HCT116 (cell line): ENCODE measurements at regions not wholly inside any gene's neighbourhood (a gene's known extent, or its start where the extent isn't known, plus 50 kb on each side); places are given as distances from the start of the nearest gene placed in this dataset.
A peak's percentile ranks its signal among the peaks of the same experiment; 100 is the strongest.

Experiments used
- ATAC-seq: fragments of 200-7000 bp; cut with Tn5 transposase; 2 replicates; pipeline ENCODE4 v1.9.1; 2020; ENCODE audit warnings: mild to moderate bottlenecking, moderate library complexity
- BruUV-seq: library from RNA; stranded (reverse); fragments of 400-500 nt; replicated peaks from 2 replicates; lab custom pipeline; 2021; lab: Mats Ljungman, UMichigan
- CTCF ChIA-PET: fragments of 300-600 bp; sonication (Branson Sonifier 250); formaldehyde crosslinking; loops from one replicate; lab custom pipeline; 2021; ENCODE audit warnings: antibody characterized with exemption; lab: Charles Lee
- POLR2A ChIA-PET: fragments of 300-600, 350-600 bp; sonication (Branson Sonifier 250); formaldehyde crosslinking; loops from one replicate; lab custom pipeline; 2021; ENCODE audit warnings: antibody characterized with exemption; lab: Charles Lee
- RAD21 ChIA-PET, 2 experiments: fragments of 300-600 bp; sonication (Branson Sonifier 250); formaldehyde crosslinking; loops; one replicate each; lab custom pipeline; 2023; ENCODE audit warnings: low total read pairs in 2 of 2; ENCODE audit not compliant: uncharacterized antibody in 2 of 2, unreplicated experiment in 2 of 2, low non-redundant PET in 1 of 2; lab: Charles Lee
- DNase-seq: peaks from one replicate; pipeline ENCODE4 v3.0.0-alpha.2; 2010; ENCODE audit warnings: low read depth, low spot score
- H2AFZ ChIP-seq: fragments of 200-600 bp; shearing (Covaris generic), sonication (generic); 2 replicates; pipeline ENCODE4 v1.6.1; 2017; ENCODE audit warnings: low read depth, mixed run types, mixed read lengths, antibody characterized with exemption, low read length; ENCODE audit not compliant: poor library complexity, severe bottlenecking
- H3K27ac ChIP-seq: 2 replicates; pipeline ENCODE4 v1.5.1; 2012; ENCODE audit warnings: low read depth, low read length
- H3K27me3 ChIP-seq: fragments of 200-600 bp; sonication (generic); 2 replicates; pipeline ENCODE4 v1.6.1; 2016; ENCODE audit warnings: mixed run types, low read length, mixed read lengths; ENCODE audit not compliant: insufficient read depth
- H3K36me3 ChIP-seq, 2 experiments: fragments of 200-500 bp in 1 of 2; fragments of 200-600 bp in 1 of 2; sonication (Bioruptor generic) in 1 of 2; sonication (generic) in 1 of 2; 2 replicates each; pipeline versions ENCODE4 v1.5.1 to v1.6.1; 2014 to 2016; ENCODE audit warnings: low read length in 2 of 2, inconsistent platforms in 1 of 2, mixed read lengths in 1 of 2, mixed run types in 1 of 2; ENCODE audit not compliant: insufficient read depth in 2 of 2, control insufficient read depth in 1 of 2
- H3K4me1 ChIP-seq, 2 experiments: fragments of 200-600 bp in 1 of 2; sonication (generic) in 1 of 2; 2 replicates each; pipeline versions ENCODE4 v1.5.1 to v1.6.1; 2012 to 2017; ENCODE audit warnings: low read length in 2 of 2, inconsistent platforms in 1 of 2, mild to moderate bottlenecking in 1 of 2, mixed read lengths in 1 of 2, mixed run types in 1 of 2, moderate library complexity in 1 of 2; ENCODE audit not compliant: insufficient read depth in 2 of 2, control insufficient read depth in 1 of 2
- H3K4me2 ChIP-seq: fragments of 200-600 bp; sonication (generic); 2 replicates; pipeline ENCODE4 v1.6.1; 2017; ENCODE audit warnings: mixed run types, low read length, mixed read lengths
- H3K4me3 ChIP-seq, 2 experiments: fragments of 200-600 bp in 1 of 2; sonication (generic) in 1 of 2; replicated peaks in 1 of 2; 2 replicates each; pipeline ENCODE4 v1.5.1; 2011 to 2016; ENCODE audit warnings: low read length in 2 of 2, control low read depth in 1 of 2, low read depth in 1 of 2, mild to moderate bottlenecking in 1 of 2, mixed read lengths in 1 of 2, mixed run types in 1 of 2
- H3K79me2 ChIP-seq: fragments of 200-600 bp; sonication (generic); 2 replicates; pipeline ENCODE4 v1.6.1; 2017; ENCODE audit warnings: mild to moderate bottlenecking, mixed run types, low read length, moderate library complexity, mixed read lengths; ENCODE audit not compliant: insufficient read depth
- H3K9ac ChIP-seq: fragments of 200-600 bp; sonication (generic); 2 replicates; pipeline ENCODE4 v1.6.1; 2016; ENCODE audit warnings: low read length, mixed read lengths
- H3K9me2 ChIP-seq: fragments of 200-600 bp; sonication (generic), shearing (Covaris generic); 2 replicates; pipeline ENCODE4 v1.6.1; 2017; ENCODE audit warnings: mixed run types, mild to moderate bottlenecking, moderate library complexity; ENCODE audit not compliant: insufficient read depth
- H3K9me3 ChIP-seq, 2 experiments: fragments of 200-500 bp in 1 of 2; fragments of 200-600 bp in 1 of 2; sonication (Bioruptor generic) in 1 of 2; sonication (generic) in 1 of 2; 2 replicates each; pipeline ENCODE4 v1.6.1; 2014 to 2017; ENCODE audit warnings: low read length in 2 of 2, mixed read lengths in 2 of 2, inconsistent platforms in 1 of 2, low read depth in 1 of 2, mild to moderate bottlenecking in 1 of 2, mixed run types in 1 of 2, moderate library complexity in 1 of 2; ENCODE audit not compliant: control insufficient read depth in 1 of 2, insufficient read depth in 1 of 2
- H4K20me1 ChIP-seq: fragments of 200-600 bp; sonication (generic), shearing (Covaris generic); 2 replicates; pipeline ENCODE4 v1.6.1; 2017; ENCODE audit warnings: mixed run types, mild to moderate bottlenecking, moderate library complexity; ENCODE audit not compliant: insufficient read depth
- CEBPB ChIP-seq: IDR thresholded peaks from 2 replicates; pipeline ENCODE4 v1.6.1; 2012; ENCODE audit warnings: low read depth
- JUND ChIP-seq: IDR thresholded peaks from 2 replicates; pipeline ENCODE4 v1.6.1; 2012
- POLR2AphosphoS5 ChIP-seq: IDR thresholded peaks from 2 replicates; pipeline ENCODE4 v1.6.1; 2011; ENCODE audit warnings: mild to moderate bottlenecking, low read depth, low read length, moderate library complexity
- RAD21 ChIP-seq: IDR thresholded peaks from 2 replicates; pipeline ENCODE4 v1.6.1; 2012; ENCODE audit warnings: low read depth, mild to moderate bottlenecking
- SIN3A ChIP-seq: IDR thresholded peaks from 2 replicates; pipeline ENCODE4 v1.6.1; 2012; ENCODE audit warnings: low read depth
- SP1 ChIP-seq: IDR thresholded peaks from 2 replicates; pipeline ENCODE4 v1.6.1; 2012; ENCODE audit warnings: low read depth
- SRF ChIP-seq: IDR thresholded peaks from 2 replicates; pipeline ENCODE4 v1.6.1; 2012; ENCODE audit warnings: low read depth
- ZFX ChIP-seq: fragments of 450-650 bp; IDR thresholded peaks from 2 replicates; pipeline ENCODE4 v1.6.1; 2017
- intact Hi-C: fragments of 100-400 bp; cut with micrococcal nuclease; formaldehyde crosslinking; loops from 2 replicates; pipeline ENCODE4 v1.10.0; 2022
- TF ChIP-seq, protein P1 (sequence below), 3 experiments: fragments of 200-600 bp in 1 of 3; sonication (generic) in 1 of 3; IDR thresholded peaks in 2 of 3; conservative IDR thresholded peaks in 1 of 3; 2 replicates each; pipeline ENCODE4 v1.5.1; 2012 to 2017; ENCODE audit warnings: low read depth in 2 of 3, low read length in 2 of 3, antibody characterized with exemption in 1 of 3, borderline replicate concordance in 1 of 3, control low read depth in 1 of 3, mild to moderate bottlenecking in 1 of 3, mixed read lengths in 1 of 3, mixed run types in 1 of 3, moderate library complexity in 1 of 3; ENCODE audit not compliant: insufficient read depth in 1 of 3
- TF ChIP-seq, protein P2 (sequence below): IDR thresholded peaks from 2 replicates; pipeline ENCODE4 v1.6.1; 2012; ENCODE audit warnings: low read depth

DNA sequence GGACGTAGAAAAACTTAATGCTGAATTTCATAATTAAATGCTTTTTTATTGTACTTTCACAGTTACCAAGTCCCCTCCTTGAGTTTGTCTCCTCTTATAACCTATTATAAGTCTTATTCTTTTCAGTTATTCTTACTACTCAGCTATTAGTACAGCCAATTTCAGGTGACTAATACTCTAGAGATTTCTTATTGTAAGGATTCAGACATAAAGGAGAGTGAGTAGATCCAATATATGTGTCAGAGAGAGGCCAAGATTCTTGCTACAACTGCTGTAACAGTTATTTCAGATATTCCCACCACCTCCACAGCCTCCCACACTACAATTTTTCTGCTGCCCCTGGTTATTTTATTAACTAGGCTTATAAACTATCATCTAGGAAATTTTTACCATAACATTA lies 274.5 kb downstream of the GPAT3 start (continued):
- TF ChIP-seq, protein P1, sequence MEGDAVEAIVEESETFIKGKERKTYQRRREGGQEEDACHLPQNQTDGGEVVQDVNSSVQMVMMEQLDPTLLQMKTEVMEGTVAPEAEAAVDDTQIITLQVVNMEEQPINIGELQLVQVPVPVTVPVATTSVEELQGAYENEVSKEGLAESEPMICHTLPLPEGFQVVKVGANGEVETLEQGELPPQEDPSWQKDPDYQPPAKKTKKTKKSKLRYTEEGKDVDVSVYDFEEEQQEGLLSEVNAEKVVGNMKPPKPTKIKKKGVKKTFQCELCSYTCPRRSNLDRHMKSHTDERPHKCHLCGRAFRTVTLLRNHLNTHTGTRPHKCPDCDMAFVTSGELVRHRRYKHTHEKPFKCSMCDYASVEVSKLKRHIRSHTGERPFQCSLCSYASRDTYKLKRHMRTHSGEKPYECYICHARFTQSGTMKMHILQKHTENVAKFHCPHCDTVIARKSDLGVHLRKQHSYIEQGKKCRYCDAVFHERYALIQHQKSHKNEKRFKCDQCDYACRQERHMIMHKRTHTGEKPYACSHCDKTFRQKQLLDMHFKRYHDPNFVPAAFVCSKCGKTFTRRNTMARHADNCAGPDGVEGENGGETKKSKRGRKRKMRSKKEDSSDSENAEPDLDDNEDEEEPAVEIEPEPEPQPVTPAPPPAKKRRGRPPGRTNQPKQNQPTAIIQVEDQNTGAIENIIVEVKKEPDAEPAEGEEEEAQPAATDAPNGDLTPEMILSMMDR (IDR thresholded peaks at IDR 0.05 in 2 of 3, conservative IDR thresholded peaks at IDR 0.05 in 1 of 3; ENCODE audit: borderline replicate concordance in 1 of 3, insufficient read depth in 1 of 3, low read depth in 2 of 3, low read length in 2 of 3) = no peak
- TF ChIP-seq CEBPB = no peak
- no peak for TF ChIP-seq SRF

DNA sequence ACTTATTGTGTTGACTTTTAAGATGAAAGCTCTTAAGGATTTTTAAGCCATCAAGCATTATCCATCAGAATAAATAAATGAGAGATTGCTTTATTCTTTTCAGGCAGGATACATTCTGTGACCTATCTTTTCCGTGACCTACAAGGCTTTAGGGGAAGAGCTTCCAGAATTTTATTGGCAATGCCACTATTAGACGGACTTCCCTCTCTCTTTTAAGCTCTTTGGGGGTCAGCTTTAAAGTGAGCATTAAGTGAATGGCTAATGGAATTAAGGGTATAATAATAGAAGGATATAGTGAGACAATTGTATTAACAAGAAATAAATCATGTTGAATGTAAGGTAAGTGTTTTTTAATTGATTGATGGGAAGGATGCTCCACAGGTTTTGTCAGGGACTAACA lies 273.7 kb downstream of the GPAT3 start:
- H3K9me2 ChIP-seq = peaks cover 4% of the 10 kb centered on the region; the same call in 1 of the 2 replicates
- H3K27me3 ChIP-seq = no peaks in the 10 kb centered on the region
- no peak for DNase-seq
- ChIA-PET POLR2A (no interaction called here), RAD21 (no interaction called here)
- no peak overlapping the region for H3K4me3 ChIP-seq
- H3K27ac ChIP-seq = no peak overlapping the region
- TF ChIP-seq RAD21 (no peak), CEBPB (no peak), ZFX (no peak), POLR2AphosphoS5 (no peak), SP1 (no peak), SIN3A (no peak), SRF (no peak), JUND (no peak)
- TF ChIP-seq, protein P1 (IDR thresholded peaks at IDR 0.05 in 2 of 3, conservative IDR thresholded peaks at IDR 0.05 in 1 of 3; ENCODE audit: borderline replicate concordance in 1 of 3, insufficient read depth in 1 of 3, low read depth in 2 of 3, low read length in 2 of 3) = no peak
- TF ChIP-seq, protein P2, sequence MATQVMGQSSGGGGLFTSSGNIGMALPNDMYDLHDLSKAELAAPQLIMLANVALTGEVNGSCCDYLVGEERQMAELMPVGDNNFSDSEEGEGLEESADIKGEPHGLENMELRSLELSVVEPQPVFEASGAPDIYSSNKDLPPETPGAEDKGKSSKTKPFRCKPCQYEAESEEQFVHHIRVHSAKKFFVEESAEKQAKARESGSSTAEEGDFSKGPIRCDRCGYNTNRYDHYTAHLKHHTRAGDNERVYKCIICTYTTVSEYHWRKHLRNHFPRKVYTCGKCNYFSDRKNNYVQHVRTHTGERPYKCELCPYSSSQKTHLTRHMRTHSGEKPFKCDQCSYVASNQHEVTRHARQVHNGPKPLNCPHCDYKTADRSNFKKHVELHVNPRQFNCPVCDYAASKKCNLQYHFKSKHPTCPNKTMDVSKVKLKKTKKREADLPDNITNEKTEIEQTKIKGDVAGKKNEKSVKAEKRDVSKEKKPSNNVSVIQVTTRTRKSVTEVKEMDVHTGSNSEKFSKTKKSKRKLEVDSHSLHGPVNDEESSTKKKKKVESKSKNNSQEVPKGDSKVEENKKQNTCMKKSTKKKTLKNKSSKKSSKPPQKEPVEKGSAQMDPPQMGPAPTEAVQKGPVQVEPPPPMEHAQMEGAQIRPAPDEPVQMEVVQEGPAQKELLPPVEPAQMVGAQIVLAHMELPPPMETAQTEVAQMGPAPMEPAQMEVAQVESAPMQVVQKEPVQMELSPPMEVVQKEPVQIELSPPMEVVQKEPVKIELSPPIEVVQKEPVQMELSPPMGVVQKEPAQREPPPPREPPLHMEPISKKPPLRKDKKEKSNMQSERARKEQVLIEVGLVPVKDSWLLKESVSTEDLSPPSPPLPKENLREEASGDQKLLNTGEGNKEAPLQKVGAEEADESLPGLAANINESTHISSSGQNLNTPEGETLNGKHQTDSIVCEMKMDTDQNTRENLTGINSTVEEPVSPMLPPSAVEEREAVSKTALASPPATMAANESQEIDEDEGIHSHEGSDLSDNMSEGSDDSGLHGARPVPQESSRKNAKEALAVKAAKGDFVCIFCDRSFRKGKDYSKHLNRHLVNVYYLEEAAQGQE = no peak
- TF ChIP-seq, all 23 proteins: peak for 0
- Histone ChIP-seq H3K79me2 (no peaks in the 10 kb centered on the region), H3K4me2 (no peak overlapping the region), H4K20me1 (no peaks in the 10 kb centered on the region), H3K4me1 (no peaks in the 10 kb centered on the region), H2AFZ (peak overlapping the region; percentile 75), H3K9ac (no peak overlapping the region), H3K9me3 (no peaks in the 10 kb centered on the region), H3K36me3 (no peaks in the 10 kb centered on the region)
- no peak for ATAC-seq
- CTCF ChIA-PET = no interaction called here
- intact Hi-C loops = no loop called here
- no TSS peak for BruUV-seq
